ENCODE measurements at regions not wholly inside any gene's neighbourhood (a gene's known extent, or its start where the extent isn't known, plus 50 kb on each side); places are given as distances from the start of the nearest gene placed in this dataset.

DNA sequence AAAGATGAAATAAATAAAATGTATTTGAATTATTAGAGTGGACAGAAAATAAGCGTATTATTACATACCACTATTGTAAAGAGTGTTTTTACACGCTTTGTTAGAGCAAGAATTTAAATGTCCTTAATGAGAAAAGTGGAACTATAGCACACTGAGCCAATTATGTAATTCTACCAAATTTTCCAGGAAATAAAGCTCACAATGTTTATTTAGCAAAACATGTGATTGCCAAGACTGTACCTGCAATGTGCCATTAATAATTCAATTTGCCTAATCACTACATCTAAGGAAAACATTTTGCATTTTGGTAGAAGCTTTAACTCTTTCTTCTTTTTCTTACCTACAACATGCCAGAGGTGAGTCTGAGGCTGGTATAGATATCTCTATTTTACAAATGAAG lies 58.7 kb upstream of the PHACTR1 start:
- TF ChIP-seq, protein P1, sequence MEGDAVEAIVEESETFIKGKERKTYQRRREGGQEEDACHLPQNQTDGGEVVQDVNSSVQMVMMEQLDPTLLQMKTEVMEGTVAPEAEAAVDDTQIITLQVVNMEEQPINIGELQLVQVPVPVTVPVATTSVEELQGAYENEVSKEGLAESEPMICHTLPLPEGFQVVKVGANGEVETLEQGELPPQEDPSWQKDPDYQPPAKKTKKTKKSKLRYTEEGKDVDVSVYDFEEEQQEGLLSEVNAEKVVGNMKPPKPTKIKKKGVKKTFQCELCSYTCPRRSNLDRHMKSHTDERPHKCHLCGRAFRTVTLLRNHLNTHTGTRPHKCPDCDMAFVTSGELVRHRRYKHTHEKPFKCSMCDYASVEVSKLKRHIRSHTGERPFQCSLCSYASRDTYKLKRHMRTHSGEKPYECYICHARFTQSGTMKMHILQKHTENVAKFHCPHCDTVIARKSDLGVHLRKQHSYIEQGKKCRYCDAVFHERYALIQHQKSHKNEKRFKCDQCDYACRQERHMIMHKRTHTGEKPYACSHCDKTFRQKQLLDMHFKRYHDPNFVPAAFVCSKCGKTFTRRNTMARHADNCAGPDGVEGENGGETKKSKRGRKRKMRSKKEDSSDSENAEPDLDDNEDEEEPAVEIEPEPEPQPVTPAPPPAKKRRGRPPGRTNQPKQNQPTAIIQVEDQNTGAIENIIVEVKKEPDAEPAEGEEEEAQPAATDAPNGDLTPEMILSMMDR (IDR thresholded peaks at IDR 0.05; ENCODE audit: low read depth, low read length), result no peak
- TF ChIP-seq EZH2phosphoT487 (IDR thresholded peaks at IDR 0.05; ENCODE audit: low read depth), result no peak
